ENCODE measurements at regions not wholly inside any gene's neighbourhood (a gene's known extent, or its start where the extent isn't known, plus 50 kb on each side); places are given as distances from the start of the nearest gene placed in this dataset.

DNA sequence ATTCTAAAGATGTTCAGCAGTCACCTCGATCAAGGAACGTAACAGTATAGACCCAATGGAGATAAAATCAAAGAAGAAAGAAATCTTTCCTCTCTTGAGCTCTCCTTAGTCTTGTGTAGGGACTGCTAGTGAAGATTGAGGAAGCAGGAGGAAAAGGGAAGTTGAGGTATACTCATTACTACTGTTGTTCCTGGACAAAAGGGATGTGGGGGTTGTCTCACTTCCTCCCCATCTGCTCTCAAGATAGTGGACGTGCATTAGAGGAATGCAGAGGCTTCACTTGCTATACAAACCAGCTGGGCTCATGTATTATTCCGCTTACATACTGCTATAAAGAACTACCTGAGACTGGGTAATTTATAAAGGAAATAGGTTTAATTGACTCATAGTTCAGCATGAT is 208.9 kb upstream of the ARHGEF9 start:
- H3K27me3 Mint-ChIP-seq (ENCODE audit: insufficient read depth): no peaks in the 10 kb centered on the region
- no peak overlapping the region for H3K27ac Mint-ChIP-seq
- H3K36me3 Mint-ChIP-seq (ENCODE audit: low read depth): no peaks in the 10 kb centered on the region
- no peak overlapping the region for H3K4me3 Mint-ChIP-seq
- no peak for TF ChIP-seq CTCF (IDR thresholded peaks at IDR 0.05)
- no peak for DNase-seq
- H3K4me1 Mint-ChIP-seq (ENCODE audit: low read depth): no peaks in the 10 kb centered on the region
- H3K9me3 Mint-ChIP-seq: no peaks in the 10 kb centered on the region

DNA sequence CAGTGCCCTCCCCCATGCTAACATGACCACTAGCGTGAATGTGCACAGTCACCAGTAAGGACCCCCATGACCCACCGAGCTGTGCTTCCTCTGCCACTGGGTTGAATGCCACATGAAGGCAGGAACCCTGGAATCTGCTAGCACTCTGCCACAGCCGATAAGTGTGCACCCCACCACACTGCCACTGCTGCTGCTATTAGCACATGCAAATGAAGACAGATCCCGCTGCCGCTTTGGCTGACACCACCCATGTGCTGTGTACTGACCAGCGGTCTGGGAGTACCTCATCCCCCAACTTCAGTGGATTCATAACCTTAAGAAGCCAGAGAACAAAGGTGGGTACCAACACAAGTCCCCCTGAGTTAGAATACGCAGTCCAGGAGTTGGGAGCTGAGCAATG is 200.9 kb upstream of the ARHGEF9 start:
- DNase-seq: no peak
- H3K9me3 Mint-ChIP-seq: no peaks in the 10 kb centered on the region
- H3K36me3 Mint-ChIP-seq (ENCODE audit: low read depth): no peaks in the 10 kb centered on the region
- no peaks in the 10 kb centered on the region for H3K4me1 Mint-ChIP-seq (ENCODE audit: low read depth)
- no peak overlapping the region for H3K27ac Mint-ChIP-seq
- no peak for TF ChIP-seq CTCF (IDR thresholded peaks at IDR 0.05)
- no peak overlapping the region for H3K4me3 Mint-ChIP-seq
- no peaks in the 10 kb centered on the region for H3K27me3 Mint-ChIP-seq (ENCODE audit: insufficient read depth)

- Mint-ChIP-seq H3K27me3 (ENCODE audit: insufficient read depth) (no peaks in the 10 kb centered on the region; the same call in 1 of the 2 replicates), H3K27ac (no peak overlapping the region), H3K36me3 (ENCODE audit: low read depth) (no peaks in the 10 kb centered on the region), H3K4me3 (no peak overlapping the region), H3K4me1 (ENCODE audit: low read depth) (no peaks in the 10 kb centered on the region), H3K9me3 (no peaks in the 10 kb centered on the region)
- no peak for TF ChIP-seq CTCF (IDR thresholded peaks at IDR 0.05)
- DNase-seq: no peak
Measured at GRCh38 chrX:63979480-63979879, 194.5 kb upstream of the ARHGEF9 start.

DNA sequence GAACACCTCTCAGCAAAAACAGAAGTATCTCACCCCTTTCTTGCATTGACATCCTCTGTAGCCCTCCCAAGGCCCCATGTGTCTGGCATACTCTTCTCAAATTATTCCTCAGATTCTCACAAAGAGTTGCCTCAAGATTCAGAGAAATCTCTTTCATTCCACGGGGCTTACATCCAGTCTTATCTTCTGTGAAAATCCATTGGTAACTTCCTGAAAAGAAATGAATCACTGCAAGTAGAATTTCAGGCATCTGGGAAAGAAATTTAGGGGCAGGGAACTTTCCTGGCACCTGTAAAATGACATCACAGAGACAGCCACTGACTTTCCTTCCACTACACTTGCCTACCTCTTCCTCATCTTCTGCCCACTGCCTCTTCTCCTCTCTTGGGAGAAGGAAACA is 182.5 kb upstream of the ARHGEF9 start:
- no peak for TF ChIP-seq CTCF (IDR thresholded peaks at IDR 0.05)
- peak overlapping the region; percentile 46 for H3K4me3 Mint-ChIP-seq

DNA sequence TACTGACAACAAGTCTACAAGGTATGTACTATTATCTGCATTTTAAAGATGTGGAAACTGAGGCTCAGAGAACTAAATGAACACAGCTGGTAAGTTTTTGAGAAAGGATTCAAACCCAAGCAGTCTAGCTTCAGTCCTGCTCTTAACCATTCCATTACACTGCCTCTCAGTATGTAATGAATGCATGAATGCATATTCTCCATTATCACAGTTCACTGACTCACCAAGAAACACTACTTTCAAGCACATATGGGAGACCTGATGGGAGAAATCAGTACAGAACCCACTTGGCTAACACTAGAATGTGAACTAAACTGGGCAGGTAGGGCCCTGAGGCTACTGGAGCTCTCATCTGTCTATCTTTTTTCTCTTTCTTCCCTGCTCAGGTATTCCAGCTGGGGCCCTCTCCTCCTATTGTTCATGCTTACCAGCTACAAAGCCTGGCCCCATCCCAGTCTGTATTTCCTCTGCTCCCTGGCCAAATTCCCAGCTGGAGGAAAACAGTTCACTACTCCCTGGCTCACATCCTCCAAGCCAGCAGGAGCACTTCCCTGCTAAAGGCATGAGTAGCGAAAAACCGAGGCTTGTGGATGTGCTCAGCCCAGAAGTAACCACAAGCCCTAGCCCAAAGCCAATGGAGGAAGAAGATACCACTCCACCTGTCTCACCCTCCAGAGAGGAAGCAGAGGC is 178.2 kb upstream of the ARHGEF9 start:
- H3K4me3 Mint-ChIP-seq: no peak overlapping the region
- no peak overlapping the region for H3K27ac Mint-ChIP-seq
- no peaks in the 10 kb centered on the region for H3K36me3 Mint-ChIP-seq (ENCODE audit: low read depth)
- DNase-seq: no peak
- peaks cover 34% of the 10 kb centered on the region for H3K4me1 Mint-ChIP-seq (ENCODE audit: low read depth)
- no peaks in the 10 kb centered on the region; the same call in 1 of the 2 replicates for H3K9me3 Mint-ChIP-seq
- peaks cover 3% of the 10 kb centered on the region; the same call in 1 of the 2 replicates for H3K27me3 Mint-ChIP-seq (ENCODE audit: insufficient read depth)
- no peak for TF ChIP-seq CTCF (IDR thresholded peaks at IDR 0.05)

More for the DNA sequence above, 182.5 kb upstream of the ARHGEF9 start:
- Mint-ChIP-seq H3K27ac (peak overlapping the region; percentile 64; the same call in 1 of the 2 replicates), H3K27me3 (ENCODE audit: insufficient read depth) (no peaks in the 10 kb centered on the region), H3K36me3 (ENCODE audit: low read depth) (no peaks in the 10 kb centered on the region), H3K4me1 (ENCODE audit: low read depth) (peaks cover 29% of the 10 kb centered on the region), H3K9me3 (no peaks in the 10 kb centered on the region)
- peak; percentile 12 for DNase-seq

Measured in HFFc6 (cell line).